HEK293 (cell line): ENCODE measurements at regions not wholly inside any gene's neighbourhood (a gene's known extent, or its start where the extent isn't known, plus 50 kb on each side); places are given as distances from the start of the nearest gene placed in this dataset.

Experiments used
- CTCF ChIA-PET: fragments of 350-600 bp; formaldehyde crosslinking; extraction: SDS; loops from one replicate; lab custom pipeline; 2021; ENCODE audit warnings: antibody characterized with exemption; lab: Yijun Ruan, JAX
- POLR2A ChIA-PET: fragments of 300-600 bp; formaldehyde crosslinking; extraction: SDS; loops from one replicate; lab custom pipeline; 2020; ENCODE audit warnings: antibody characterized with exemption, inconsistent platforms; lab: Yijun Ruan, JAX
- H3K27ac ChIP-seq: fragments of 200-500 bp; sonication (Bioruptor generic); 2 replicates; pipeline ENCODE4 v1.5.1; 2014; ENCODE audit warnings: low read depth, low read length, control low read depth, inconsistent platforms; ENCODE audit errors: extremely low read depth
- H3K36me3 ChIP-seq, 2 experiments: fragments of 200-500 bp in 1 of 2; sonication (Bioruptor generic) in 1 of 2; 1 replicate in 1 of 2; 2 replicates in 1 of 2; pipeline ENCODE4 v1.5.1; 2014 to 2017; ENCODE audit warnings: inconsistent platforms in 2 of 2, low read length in 2 of 2; ENCODE audit not compliant: control insufficient read depth in 2 of 2, insufficient read depth in 1 of 2
- H3K4me1 ChIP-seq: fragments of 200-500 bp; sonication (Bioruptor generic); 2 replicates; pipeline ENCODE4 v1.5.1; 2014; ENCODE audit warnings: mild to moderate bottlenecking, low read length, inconsistent platforms; ENCODE audit not compliant: control insufficient read depth, insufficient read depth
- H3K4me3 ChIP-seq: 2 replicates; pipeline ENCODE4 v1.5.1; 2011; ENCODE audit warnings: low read depth, mild to moderate bottlenecking, control low read depth, low read length, moderate library complexity
- H3K9me3 ChIP-seq: fragments of 200-500 bp; sonication (Bioruptor generic); 2 replicates; pipeline ENCODE4 v1.5.1; 2014; ENCODE audit warnings: low read depth, low read length, inconsistent platforms; ENCODE audit not compliant: control insufficient read depth, insufficient read depth
- HIC1 ChIP-seq: fragments of 450-650 bp; formaldehyde crosslinking; IDR thresholded peaks from 2 replicates; pipeline ENCODE4 v1.5.1; 2016; ENCODE audit warnings: missing biosample characterization, missing genetic modification characterization
- KLF9 ChIP-seq: fragments of 450-650 bp; formaldehyde crosslinking; IDR thresholded peaks from 2 replicates; pipeline ENCODE4 v1.5.1; 2016; ENCODE audit warnings: missing biosample characterization, missing genetic modification characterization, low read depth
- SCRT1 ChIP-seq: fragments of 450-650 bp; formaldehyde crosslinking; IDR thresholded peaks from 2 replicates; pipeline ENCODE4 v1.5.1; 2016; ENCODE audit warnings: missing biosample characterization, missing genetic modification characterization, borderline replicate concordance
- TCF7L2 ChIP-seq: IDR thresholded peaks from 2 replicates; pipeline ENCODE4 v1.6.1; 2011; ENCODE audit warnings: low read depth, mild to moderate bottlenecking, inconsistent platforms, low read length, moderate library complexity, borderline replicate concordance
- ZBTB10 ChIP-seq: fragments of 450-650 bp; formaldehyde crosslinking; IDR thresholded peaks from 2 replicates; pipeline ENCODE4 v1.5.1; 2016; ENCODE audit warnings: missing biosample characterization, missing genetic modification characterization
- ZBTB17 ChIP-seq: fragments of 450-650 bp; formaldehyde crosslinking; IDR thresholded peaks from 2 replicates; pipeline ENCODE4 v1.5.1; 2016; ENCODE audit warnings: missing biosample characterization, missing genetic modification characterization
- ZNF114 ChIP-seq: fragments of 450-650 bp; formaldehyde crosslinking; IDR thresholded peaks from 2 replicates; pipeline ENCODE4 v1.5.0; 2017; ENCODE audit warnings: missing biosample characterization, missing genetic modification characterization
- ZNF133 ChIP-seq: fragments of 450-650 bp; formaldehyde crosslinking; IDR thresholded peaks from 2 replicates; pipeline ENCODE4 v1.5.1; 2016; ENCODE audit warnings: missing biosample characterization, missing genetic modification characterization
- ZNF16 ChIP-seq: fragments of 450-650 bp; formaldehyde crosslinking; IDR thresholded peaks from 2 replicates; pipeline ENCODE4 v1.5.1; 2016; ENCODE audit warnings: low read depth, missing biosample characterization, missing genetic modification characterization
- ZNF184 ChIP-seq: fragments of 450-650 bp; IDR thresholded peaks from 2 replicates; pipeline ENCODE4 v1.5.1; 2018; ENCODE audit warnings: missing biosample characterization, mild to moderate bottlenecking, missing genetic modification characterization
- ZNF266 ChIP-seq: fragments of 450-650 bp; formaldehyde crosslinking; IDR thresholded peaks from 2 replicates; pipeline ENCODE4 v1.5.1; 2016; ENCODE audit warnings: missing biosample characterization, missing genetic modification characterization, low read depth
- ZNF280D ChIP-seq: fragments of 450-650 bp; formaldehyde crosslinking; IDR thresholded peaks from 2 replicates; pipeline ENCODE4 v1.5.1; 2016; ENCODE audit warnings: missing biosample characterization, missing genetic modification characterization
- ZNF302 ChIP-seq: fragments of 450-650 bp; formaldehyde crosslinking; IDR thresholded peaks from 2 replicates; pipeline ENCODE4 v1.5.1; 2016; ENCODE audit warnings: missing biosample characterization, missing genetic modification characterization, low read depth
- ZNF544 ChIP-seq: fragments of 450-650 bp; formaldehyde crosslinking; IDR thresholded peaks from 2 replicates; pipeline ENCODE4 v1.5.0; 2017; ENCODE audit warnings: missing biosample characterization, missing genetic modification characterization
- ZNF571 ChIP-seq: fragments of 450-650 bp; formaldehyde crosslinking; IDR thresholded peaks from 2 replicates; pipeline ENCODE4 v1.5.0; 2017; ENCODE audit warnings: missing biosample characterization, missing genetic modification characterization
- ZNF629 ChIP-seq: fragments of 450-650 bp; formaldehyde crosslinking; IDR thresholded peaks from 2 replicates; pipeline ENCODE4 v1.5.1; 2017; ENCODE audit warnings: missing biosample characterization, missing genetic modification characterization
- ZNF677 ChIP-seq: fragments of 450-650 bp; IDR thresholded peaks from 2 replicates; pipeline ENCODE4 v1.5.0; 2018; ENCODE audit warnings: missing biosample characterization, mild to moderate bottlenecking, missing genetic modification characterization, moderate library complexity
- ZNF776 ChIP-seq: fragments of 450-650 bp; formaldehyde crosslinking; IDR thresholded peaks from 2 replicates; pipeline ENCODE4 v1.5.0; 2017; ENCODE audit warnings: missing biosample characterization, missing genetic modification characterization, borderline replicate concordance
- TF ChIP-seq, protein P1 (sequence below): fragments of 450-650 bp; formaldehyde crosslinking; IDR thresholded peaks from 2 replicates; pipeline ENCODE4 v1.5.1; 2016; ENCODE audit warnings: missing biosample characterization, missing genetic modification characterization
- TF ChIP-seq, protein P2 (sequence below): fragments of 450-650 bp; formaldehyde crosslinking; IDR thresholded peaks from 2 replicates; pipeline ENCODE4 v1.5.1; 2017; ENCODE audit warnings: missing biosample characterization, missing genetic modification characterization
- TF ChIP-seq, protein P3 (sequence below): fragments of 450-650 bp; formaldehyde crosslinking; IDR thresholded peaks from 2 replicates; pipeline ENCODE4 v1.5.1; 2017; ENCODE audit warnings: missing biosample characterization, missing genetic modification characterization

GRCh38 chr11:122220321-122220720, 104.3 kb upstream of the BLID start:
- ChIA-PET CTCF (no interaction called here), POLR2A (no interaction called here)
- Histone ChIP-seq H3K36me3 (no peaks in the 10 kb centered on the region), H3K4me3 (no peak overlapping the region), H3K9me3 (no peaks in the 10 kb centered on the region), H3K27ac (no peak overlapping the region), H3K4me1 (no peaks in the 10 kb centered on the region)
- TF ChIP-seq, protein P1, sequence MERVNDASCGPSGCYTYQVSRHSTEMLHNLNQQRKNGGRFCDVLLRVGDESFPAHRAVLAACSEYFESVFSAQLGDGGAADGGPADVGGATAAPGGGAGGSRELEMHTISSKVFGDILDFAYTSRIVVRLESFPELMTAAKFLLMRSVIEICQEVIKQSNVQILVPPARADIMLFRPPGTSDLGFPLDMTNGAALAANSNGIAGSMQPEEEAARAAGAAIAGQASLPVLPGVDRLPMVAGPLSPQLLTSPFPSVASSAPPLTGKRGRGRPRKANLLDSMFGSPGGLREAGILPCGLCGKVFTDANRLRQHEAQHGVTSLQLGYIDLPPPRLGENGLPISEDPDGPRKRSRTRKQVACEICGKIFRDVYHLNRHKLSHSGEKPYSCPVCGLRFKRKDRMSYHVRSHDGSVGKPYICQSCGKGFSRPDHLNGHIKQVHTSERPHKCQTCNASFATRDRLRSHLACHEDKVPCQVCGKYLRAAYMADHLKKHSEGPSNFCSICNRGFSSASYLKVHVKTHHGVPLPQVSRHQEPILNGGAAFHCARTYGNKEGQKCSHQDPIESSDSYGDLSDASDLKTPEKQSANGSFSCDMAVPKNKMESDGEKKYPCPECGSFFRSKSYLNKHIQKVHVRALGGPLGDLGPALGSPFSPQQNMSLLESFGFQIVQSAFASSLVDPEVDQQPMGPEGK (tag by site-specific recombination), result no peak
- TF ChIP-seq SCRT1 (tag by site-specific recombination), result no peak
- TF ChIP-seq KLF9, result no peak
- no peak for TF ChIP-seq ZNF776
- no peak for TF ChIP-seq TCF7L2
- TF ChIP-seq ZNF302 (tag by site-specific recombination), result no peak
- TF ChIP-seq ZNF629 (tag by site-specific recombination), result no peak
- no peak for TF ChIP-seq ZBTB10 (tag by site-specific recombination)
- TF ChIP-seq ZNF266 (tag by site-specific recombination), result no peak
- TF ChIP-seq, protein P2, sequence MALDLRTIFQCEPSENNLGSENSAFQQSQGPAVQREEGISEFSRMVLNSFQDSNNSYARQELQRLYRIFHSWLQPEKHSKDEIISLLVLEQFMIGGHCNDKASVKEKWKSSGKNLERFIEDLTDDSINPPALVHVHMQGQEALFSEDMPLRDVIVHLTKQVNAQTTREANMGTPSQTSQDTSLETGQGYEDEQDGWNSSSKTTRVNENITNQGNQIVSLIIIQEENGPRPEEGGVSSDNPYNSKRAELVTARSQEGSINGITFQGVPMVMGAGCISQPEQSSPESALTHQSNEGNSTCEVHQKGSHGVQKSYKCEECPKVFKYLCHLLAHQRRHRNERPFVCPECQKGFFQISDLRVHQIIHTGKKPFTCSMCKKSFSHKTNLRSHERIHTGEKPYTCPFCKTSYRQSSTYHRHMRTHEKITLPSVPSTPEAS (tag by site-specific recombination), result no peak
- no peak for TF ChIP-seq ZBTB17 (tag by site-specific recombination)
- TF ChIP-seq, protein P3, sequence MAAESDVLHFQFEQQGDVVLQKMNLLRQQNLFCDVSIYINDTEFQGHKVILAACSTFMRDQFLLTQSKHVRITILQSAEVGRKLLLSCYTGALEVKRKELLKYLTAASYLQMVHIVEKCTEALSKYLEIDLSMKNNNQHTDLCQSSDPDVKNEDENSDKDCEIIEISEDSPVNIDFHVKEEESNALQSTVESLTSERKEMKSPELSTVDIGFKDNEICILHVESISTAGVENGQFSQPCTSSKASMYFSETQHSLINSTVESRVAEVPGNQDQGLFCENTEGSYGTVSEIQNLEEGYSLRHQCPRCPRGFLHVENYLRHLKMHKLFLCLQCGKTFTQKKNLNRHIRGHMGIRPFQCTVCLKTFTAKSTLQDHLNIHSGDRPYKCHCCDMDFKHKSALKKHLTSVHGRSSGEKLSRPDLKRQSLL (tag by site-specific recombination), result no peak
- TF ChIP-seq ZNF114 (tag by site-specific recombination), result no peak
- TF ChIP-seq ZNF544 (tag by site-specific recombination), result no peak
- no peak for TF ChIP-seq HIC1 (tag by site-specific recombination)
- no peak for TF ChIP-seq ZNF184 (tag by site-specific recombination)

DNA sequence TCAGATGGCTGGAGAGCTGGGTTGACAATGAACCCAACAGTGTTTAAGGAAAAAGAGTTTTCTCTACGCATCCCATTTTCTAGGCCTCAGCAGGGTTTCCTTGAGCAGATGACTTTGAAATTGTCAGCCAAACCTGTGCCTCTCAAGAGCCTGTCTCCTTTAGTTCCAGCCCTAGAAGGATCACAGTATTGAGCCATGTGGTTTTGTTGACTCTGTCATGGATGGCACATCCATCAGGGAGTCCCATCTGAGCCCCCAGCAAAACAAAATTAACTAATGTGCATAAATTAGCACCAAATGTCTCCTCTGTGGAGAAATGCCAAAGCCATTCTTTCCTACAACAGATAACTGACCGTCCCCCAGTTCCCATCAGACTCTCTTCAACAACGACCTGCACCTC, 103.8 kb upstream of the BLID start:
- no peak overlapping the region for H3K4me3 ChIP-seq
- ChIA-PET CTCF (no interaction called here), POLR2A (no interaction called here)
- no peaks in the 10 kb centered on the region for H3K4me1 ChIP-seq
- no peaks in the 10 kb centered on the region for H3K9me3 ChIP-seq
- no peak overlapping the region for H3K27ac ChIP-seq
- no peaks in the 10 kb centered on the region for H3K36me3 ChIP-seq
- no peak for TF ChIP-seq ZNF16 (tag by site-specific recombination)
- no peak for TF ChIP-seq ZNF677 (tag by site-specific recombination)
- TF ChIP-seq ZNF280D (tag by site-specific recombination), result no peak
- TF ChIP-seq ZNF133 (tag by site-specific recombination), result no peak
- no peak for TF ChIP-seq ZNF571 (tag by site-specific recombination)
